GM12864 (cell line): ENCODE measurements at regions not wholly inside any gene's neighbourhood (a gene's known extent, or its start where the extent isn't known, plus 50 kb on each side); places are given as distances from the start of the nearest gene placed in this dataset.
"Not testable (repeated sequence)": the region's sequence is repeated elsewhere in the genome, so short reads cannot be mapped to it uniquely, and the experiment has no call there.

ENCODE experiments used
- DNase-seq: peaks from one replicate; pipeline ENCODE4 v3.0.0-alpha.2; 2011; ENCODE audit warnings: low read depth
- H3K4me3 ChIP-seq: 2 replicates; pipeline ENCODE4 v1.5.1; 2011; ENCODE audit warnings: mild to moderate bottlenecking, low read depth, low read length, control low read depth
- CTCF ChIP-seq: IDR thresholded peaks from 2 replicates; pipeline ENCODE4 v1.5.1; 2011; ENCODE audit warnings: low read depth, mild to moderate bottlenecking, moderate library complexity, low read length, control low read depth, inconsistent platforms; ENCODE audit errors: missing control alignments

- H3K4me3 ChIP-seq: no peak overlapping the region
- no peak for TF ChIP-seq CTCF
- no peak for DNase-seq
Measured at GRCh38 chr18:9003406-9004100, 98.9 kb upstream of the NDUFV2 start.

GRCh38 chr18:9004308-9004707 lies 98.2 kb upstream of the NDUFV2 start:
- H3K4me3 ChIP-seq, DNase-seq: not testable (repeated sequence)

GRCh38 chr18:9007700-9008099 lies 94.8 kb upstream of the NDUFV2 start:
- not testable (repeated sequence) for H3K4me3 ChIP-seq, DNase-seq

- TF ChIP-seq CTCF: no peak
- DNase-seq: no peak
- H3K4me3 ChIP-seq: no peak overlapping the region
Measured at GRCh38 chr18:9008200-9008708, 94.2 kb upstream of the NDUFV2 start.

GRCh38 chr18:9008709-9009635 lies 93.5 kb upstream of the NDUFV2 start:
- TF ChIP-seq CTCF: no peak
- DNase-seq: no peak
- H3K4me3 ChIP-seq: no peak overlapping the region

- no peak overlapping the region for H3K4me3 ChIP-seq
- no peak for TF ChIP-seq CTCF
Measured at GRCh38 chr18:9009703-9010488, 92.6 kb upstream of the NDUFV2 start.

GRCh38 chr18:9011431-9011830 lies 91.1 kb upstream of the NDUFV2 start:
- no peak for DNase-seq
- H3K4me3 ChIP-seq: no peak overlapping the region
- no peak for TF ChIP-seq CTCF

More at GRCh38 chr18:9009703-9010488, 92.6 kb upstream of the NDUFV2 start:
- DNase-seq: no peak
